Fibroblast of the aortic adventitia (primary cell): ENCODE measurements at regions not wholly inside any gene's neighbourhood (a gene's known extent, or its start where the extent isn't known, plus 50 kb on each side); places are given as distances from the start of the nearest gene placed in this dataset.

Source experiments
- DNase-seq: peaks from one replicate; pipeline ENCODE4 v3.0.0-alpha.2; 2010; ENCODE audit warnings: low read depth
- H3K4me3 ChIP-seq: 2 replicates; pipeline ENCODE4 v1.5.1; 2011; ENCODE audit warnings: low read depth, mild to moderate bottlenecking, control low read depth, low read length, moderate library complexity
- TF ChIP-seq, protein P1 (sequence below): IDR thresholded peaks from 2 replicates; pipeline ENCODE4 v1.5.1; 2011; ENCODE audit warnings: mild to moderate bottlenecking, low read length, control low read depth, inconsistent platforms; ENCODE audit not compliant: insufficient read depth

GRCh38 chr6:147742440-147742839 is 233.9 kb downstream of the SAMD5 start:
- DNase-seq: no peak
- TF ChIP-seq, protein P1, sequence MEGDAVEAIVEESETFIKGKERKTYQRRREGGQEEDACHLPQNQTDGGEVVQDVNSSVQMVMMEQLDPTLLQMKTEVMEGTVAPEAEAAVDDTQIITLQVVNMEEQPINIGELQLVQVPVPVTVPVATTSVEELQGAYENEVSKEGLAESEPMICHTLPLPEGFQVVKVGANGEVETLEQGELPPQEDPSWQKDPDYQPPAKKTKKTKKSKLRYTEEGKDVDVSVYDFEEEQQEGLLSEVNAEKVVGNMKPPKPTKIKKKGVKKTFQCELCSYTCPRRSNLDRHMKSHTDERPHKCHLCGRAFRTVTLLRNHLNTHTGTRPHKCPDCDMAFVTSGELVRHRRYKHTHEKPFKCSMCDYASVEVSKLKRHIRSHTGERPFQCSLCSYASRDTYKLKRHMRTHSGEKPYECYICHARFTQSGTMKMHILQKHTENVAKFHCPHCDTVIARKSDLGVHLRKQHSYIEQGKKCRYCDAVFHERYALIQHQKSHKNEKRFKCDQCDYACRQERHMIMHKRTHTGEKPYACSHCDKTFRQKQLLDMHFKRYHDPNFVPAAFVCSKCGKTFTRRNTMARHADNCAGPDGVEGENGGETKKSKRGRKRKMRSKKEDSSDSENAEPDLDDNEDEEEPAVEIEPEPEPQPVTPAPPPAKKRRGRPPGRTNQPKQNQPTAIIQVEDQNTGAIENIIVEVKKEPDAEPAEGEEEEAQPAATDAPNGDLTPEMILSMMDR: no peak
- H3K4me3 ChIP-seq: no peak overlapping the region

GRCh38 chr6:147744012-147744411 is 235.5 kb downstream of the SAMD5 start:
- TF ChIP-seq, protein P1: no peak
- no peak overlapping the region for H3K4me3 ChIP-seq
- no peak for DNase-seq

DNA sequence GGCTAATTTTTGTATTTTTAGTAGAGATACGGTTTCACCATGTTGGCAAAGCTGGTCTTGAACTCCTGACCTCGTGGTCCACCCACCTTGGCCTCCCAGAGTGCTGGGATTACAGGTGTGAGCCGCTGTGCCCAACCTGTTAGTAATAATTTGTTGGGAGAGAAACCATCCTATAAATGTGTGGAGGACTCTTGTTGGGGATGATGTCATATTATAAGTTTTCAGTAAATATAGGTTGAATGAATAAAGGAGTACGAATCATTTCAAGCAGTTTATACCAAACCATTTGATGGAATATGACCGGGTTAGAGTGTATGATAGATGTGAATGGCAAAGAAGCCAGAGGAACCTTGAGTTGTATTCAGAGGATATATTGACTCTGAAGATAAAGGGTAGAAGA is 240.8 kb downstream of the SAMD5 start:
- DNase-seq: no peak
- no peak overlapping the region for H3K4me3 ChIP-seq
- TF ChIP-seq, protein P1: no peak

GRCh38 chr6:147750413-147750812 is 241.9 kb downstream of the SAMD5 start:
- H3K4me3 ChIP-seq: no peak overlapping the region
- no peak for DNase-seq
- TF ChIP-seq, protein P1: no peak

GRCh38 chr6:147751232-147751631 is 242.7 kb downstream of the SAMD5 start:
- no peak for DNase-seq
- TF ChIP-seq, protein P1: no peak

DNA sequence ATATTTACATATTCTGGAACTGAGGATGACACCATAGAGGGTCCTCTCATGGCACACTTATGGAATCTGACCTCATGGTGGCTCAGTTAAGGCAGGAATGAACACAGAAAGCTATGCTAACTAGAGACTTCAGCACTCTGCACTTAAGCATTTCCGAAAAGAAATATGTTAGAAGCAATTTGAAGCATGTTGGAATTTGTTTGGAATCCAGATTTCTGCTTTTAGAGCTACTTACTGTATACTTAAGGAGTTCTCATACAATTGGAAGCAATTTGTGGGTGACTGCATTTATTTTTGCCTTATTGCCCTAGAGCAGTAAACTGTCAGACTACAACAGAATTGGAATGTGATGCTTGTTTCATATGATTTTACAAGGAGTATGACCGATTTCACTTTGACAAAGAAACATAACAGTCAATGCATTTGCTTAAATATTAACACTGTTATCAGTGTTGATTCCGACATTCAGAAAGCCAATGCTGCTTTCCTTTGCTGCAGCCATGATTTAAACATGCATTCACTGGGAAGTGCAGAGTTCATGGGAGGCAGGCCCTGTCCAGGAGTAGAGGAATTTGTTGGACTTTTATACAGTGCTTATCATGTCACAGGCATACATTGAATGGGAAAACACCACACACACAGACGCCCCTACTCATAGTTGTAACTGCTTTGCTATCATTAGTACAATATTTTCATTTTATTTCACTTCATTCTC is 244.4 kb downstream of the SAMD5 start:
- TF ChIP-seq, protein P1: no peak
- DNase-seq: no peak
- no peak overlapping the region for H3K4me3 ChIP-seq

More at GRCh38 chr6:147751232-147751631, 242.7 kb downstream of the SAMD5 start:
- H3K4me3 ChIP-seq: no peak overlapping the region

GRCh38 chr6:147755999-147756398 is 247.5 kb downstream of the SAMD5 start:
- TF ChIP-seq, protein P1: no peak
- H3K4me3 ChIP-seq: no peak overlapping the region
- DNase-seq: no peak
